Activated naive CD8-positive, alpha-beta T cell (primary cell): ENCODE measurements at regions not wholly inside any gene's neighbourhood (a gene's known extent, or its start where the extent isn't known, plus 50 kb on each side); places are given as distances from the start of the nearest gene placed in this dataset.
A peak's percentile ranks its signal among the peaks of the same experiment; 100 is the strongest.
"Not testable (repeated sequence)": the region's sequence is repeated elsewhere in the genome, so short reads cannot be mapped to it uniquely, and the experiment has no call there.

Experiments used
- H3K27ac Mint-ChIP-seq: one replicate; pipeline ENCODE4 v1.8.0; 2021; ENCODE audit warnings: mixed read lengths
- H3K27me3 Mint-ChIP-seq: one replicate; pipeline ENCODE4 v1.8.0; 2021; ENCODE audit warnings: mixed read lengths
- H3K36me3 Mint-ChIP-seq: one replicate; pipeline ENCODE4 v1.8.0; 2021; ENCODE audit warnings: mixed read lengths
- H3K4me1 Mint-ChIP-seq: one replicate; pipeline ENCODE4 v1.8.0; 2021; ENCODE audit warnings: low read depth, mixed read lengths
- H3K4me3 Mint-ChIP-seq: one replicate; pipeline ENCODE4 v1.8.0; 2021; ENCODE audit warnings: mild to moderate bottlenecking, mixed read lengths
- H3K9me3 Mint-ChIP-seq: one replicate; pipeline ENCODE4 v1.8.0; 2021; ENCODE audit warnings: low read depth, mixed read lengths

GRCh38 chr2:62339413-62339812 lies 143.5 kb downstream of the B3GNT2 start:
- H3K36me3 Mint-ChIP-seq: no peaks in the 10 kb centered on the region
- no peak overlapping the region for H3K4me3 Mint-ChIP-seq
- no peaks in the 10 kb centered on the region for H3K9me3 Mint-ChIP-seq
- no peak overlapping the region for H3K27ac Mint-ChIP-seq
- no peaks in the 10 kb centered on the region for H3K27me3 Mint-ChIP-seq
- peaks cover 4% of the 10 kb centered on the region for H3K4me1 Mint-ChIP-seq

GRCh38 chr2:62338111-62338510 lies 142.2 kb downstream of the B3GNT2 start:
- Mint-ChIP-seq H3K9me3 (no peaks in the 10 kb centered on the region), H3K4me3 (no peak overlapping the region), H3K4me1 (peaks cover 5% of the 10 kb centered on the region), H3K36me3 (no peaks in the 10 kb centered on the region), H3K27me3 (no peaks in the 10 kb centered on the region), H3K27ac (no peak overlapping the region)

- Mint-ChIP-seq H3K4me1 (peaks cover 5% of the 10 kb centered on the region), H3K4me3 (no peak overlapping the region), H3K9me3 (no peaks in the 10 kb centered on the region)
Observed at GRCh38 chr2:62337403-62337802, 141.5 kb downstream of the B3GNT2 start.

GRCh38 chr2:62335612-62336011 lies 139.7 kb downstream of the B3GNT2 start:
- Mint-ChIP-seq H3K27ac (no peak overlapping the region), H3K9me3 (no peaks in the 10 kb centered on the region), H3K36me3 (no peaks in the 10 kb centered on the region), H3K4me1 (peaks cover 7% of the 10 kb centered on the region), H3K27me3 (no peaks in the 10 kb centered on the region), H3K4me3 (no peak overlapping the region)

More at GRCh38 chr2:62337403-62337802, 141.5 kb downstream of the B3GNT2 start:
- Mint-ChIP-seq H3K27me3 (no peaks in the 10 kb centered on the region), H3K27ac (no peak overlapping the region), H3K36me3 (no peaks in the 10 kb centered on the region)

- no peak overlapping the region for H3K27ac Mint-ChIP-seq
- peaks cover 7% of the 10 kb centered on the region for H3K4me1 Mint-ChIP-seq
- H3K9me3 Mint-ChIP-seq: no peaks in the 10 kb centered on the region
- no peak overlapping the region for H3K4me3 Mint-ChIP-seq
- no peaks in the 10 kb centered on the region for H3K36me3 Mint-ChIP-seq
- H3K27me3 Mint-ChIP-seq: no peaks in the 10 kb centered on the region
Observed at GRCh38 chr2:62334440-62335058, 138.6 kb downstream of the B3GNT2 start.

GRCh38 chr2:62334009-62334408 lies 138.1 kb downstream of the B3GNT2 start:
- Mint-ChIP-seq H3K27me3 (no peaks in the 10 kb centered on the region), H3K4me3 (no peak overlapping the region), H3K27ac (no peak overlapping the region), H3K4me1 (peaks cover 7% of the 10 kb centered on the region), H3K36me3 (no peaks in the 10 kb centered on the region), H3K9me3 (no peaks in the 10 kb centered on the region)

- Mint-ChIP-seq H3K27me3 (no peaks in the 10 kb centered on the region), H3K27ac (no peak overlapping the region), H3K4me3 (no peak overlapping the region), H3K36me3 (peaks cover 3% of the 10 kb centered on the region), H3K4me1 (peaks cover 17% of the 10 kb centered on the region), H3K9me3 (no peaks in the 10 kb centered on the region)
Observed at GRCh38 chr2:62330959-62331358, 135.0 kb downstream of the B3GNT2 start.

GRCh38 chr2:62329797-62330196 lies 133.9 kb downstream of the B3GNT2 start:
- H3K27ac Mint-ChIP-seq: no peak overlapping the region
- H3K4me3 Mint-ChIP-seq: no peak overlapping the region
- peaks cover 17% of the 10 kb centered on the region for H3K4me1 Mint-ChIP-seq
- H3K36me3 Mint-ChIP-seq: peaks cover 8% of the 10 kb centered on the region
- H3K9me3 Mint-ChIP-seq: peaks cover 2% of the 10 kb centered on the region
- no peaks in the 10 kb centered on the region for H3K27me3 Mint-ChIP-seq

GRCh38 chr2:62326735-62327134 lies 130.8 kb downstream of the B3GNT2 start:
- H3K4me1 Mint-ChIP-seq: peaks cover 16% of the 10 kb centered on the region
- H3K9me3 Mint-ChIP-seq: peaks cover 7% of the 10 kb centered on the region
- H3K27ac Mint-ChIP-seq: no peak overlapping the region
- no peaks in the 10 kb centered on the region for H3K27me3 Mint-ChIP-seq
- peaks cover 15% of the 10 kb centered on the region for H3K36me3 Mint-ChIP-seq
- H3K4me3 Mint-ChIP-seq: no peak overlapping the region

- Mint-ChIP-seq H3K36me3 (peaks cover 15% of the 10 kb centered on the region), H3K4me1 (peaks cover 23% of the 10 kb centered on the region), H3K27me3 (no peaks in the 10 kb centered on the region), H3K27ac (no peak overlapping the region), H3K9me3 (peaks cover 7% of the 10 kb centered on the region), H3K4me3 (no peak overlapping the region)
Observed at GRCh38 chr2:62325398-62325797, 129.5 kb downstream of the B3GNT2 start.

GRCh38 chr2:62321380-62322289 lies 125.7 kb downstream of the B3GNT2 start:
- H3K4me1 Mint-ChIP-seq: peaks cover 21% of the 10 kb centered on the region
- no peaks in the 10 kb centered on the region for H3K27me3 Mint-ChIP-seq
- H3K27ac Mint-ChIP-seq: no peak overlapping the region
- H3K36me3 Mint-ChIP-seq: peaks cover 12% of the 10 kb centered on the region
- peaks cover 7% of the 10 kb centered on the region for H3K9me3 Mint-ChIP-seq
- no peak overlapping the region for H3K4me3 Mint-ChIP-seq

- Mint-ChIP-seq H3K9me3 (peaks cover 7% of the 10 kb centered on the region), H3K27ac (no peak overlapping the region), H3K36me3 (peaks cover 12% of the 10 kb centered on the region), H3K4me1 (peaks cover 24% of the 10 kb centered on the region), H3K4me3 (no peak overlapping the region), H3K27me3 (no peaks in the 10 kb centered on the region)
Observed at GRCh38 chr2:62320657-62321357, 124.9 kb downstream of the B3GNT2 start.

GRCh38 chr2:62320137-62320536 lies 124.2 kb downstream of the B3GNT2 start:
- not testable (repeated sequence) for H3K9me3 Mint-ChIP-seq, H3K36me3 Mint-ChIP-seq, H3K27me3 Mint-ChIP-seq, H3K27ac Mint-ChIP-seq, H3K4me3 Mint-ChIP-seq
- peaks cover 27% of the 10 kb centered on the region for H3K4me1 Mint-ChIP-seq

GRCh38 chr2:62319070-62319469 lies 123.2 kb downstream of the B3GNT2 start:
- peaks cover 4% of the 10 kb centered on the region for H3K36me3 Mint-ChIP-seq
- H3K4me3 Mint-ChIP-seq: no peak overlapping the region
- H3K27me3 Mint-ChIP-seq: no peaks in the 10 kb centered on the region
- H3K9me3 Mint-ChIP-seq: no peaks in the 10 kb centered on the region
- peaks cover 36% of the 10 kb centered on the region for H3K4me1 Mint-ChIP-seq
- peak overlapping the region; percentile 17 for H3K27ac Mint-ChIP-seq

- Mint-ChIP-seq H3K27me3 (no peaks in the 10 kb centered on the region), H3K9me3 (no peaks in the 10 kb centered on the region), H3K36me3 (no peaks in the 10 kb centered on the region), H3K4me3 (no peak overlapping the region), H3K4me1 (peaks cover 42% of the 10 kb centered on the region), H3K27ac (peak overlapping the region; percentile 61)
Observed at GRCh38 chr2:62315476-62315875, 119.6 kb downstream of the B3GNT2 start.
